ENCODE measurements at regions not wholly inside any gene's neighbourhood (a gene's known extent, or its start where the extent isn't known, plus 50 kb on each side); places are given as distances from the start of the nearest gene placed in this dataset.
"Not testable (repeated sequence)": the region's sequence is repeated elsewhere in the genome, so short reads cannot be mapped to it uniquely, and the experiment has no call there.

DNA sequence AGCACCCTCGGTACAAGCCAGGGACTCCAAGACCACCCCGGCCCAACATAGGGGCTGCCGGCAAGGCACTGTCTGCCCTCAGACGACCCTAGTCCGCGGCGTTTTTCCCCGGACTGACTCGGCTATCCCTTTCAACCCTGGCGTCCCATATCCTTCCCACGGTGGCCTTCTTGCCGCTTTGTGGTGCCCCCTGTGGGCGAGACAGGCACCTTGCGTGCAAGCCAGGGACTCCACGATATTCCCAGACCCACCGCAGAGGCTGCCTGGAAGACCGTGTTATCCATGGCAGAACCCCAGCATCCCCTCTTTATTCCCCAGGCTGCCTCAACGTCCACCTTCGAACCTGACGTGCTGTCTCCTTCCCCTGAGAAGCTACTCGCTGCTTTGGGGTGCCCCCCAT lies 204.0 kb upstream of the HSFY1 start:
- POLR2A ChIA-PET; H3K4me1 ChIP-seq; CTCF ChIA-PET; H3K27ac ChIP-seq; DNase-seq (ENCODE audit: low read depth in 1 of 2, low spot score in 1 of 2); H3K9me3 ChIP-seq; FAIRE-seq; H3K4me2 ChIP-seq; H3K4me3 ChIP-seq: not testable (repeated sequence)
- no CpG with 5 or more reads among the region's 21 CpGs for WGBS (ENCODE audit: missing lambda C conversion rate)
- peak in 1 of 2 experiments; percentile 64; a peak in 3 of 6 replicates for ATAC-seq

Small RNA genes lying in the stretch of these regions (small RNA-seq; reads per million reads assigned to genes)
- gene RF01518, result 0 reads per million in 6 experiments
- gene RNU1-95P, result 0 reads per million in 6 experiments
